HG03103 (cell line): ENCODE measurements at regions not wholly inside any gene's neighbourhood (a gene's known extent, or its start where the extent isn't known, plus 50 kb on each side); places are given as distances from the start of the nearest gene placed in this dataset.

ENCODE experiments used
- ATAC-seq: cut with Tn5 transposase; IDR thresholded peaks from one replicate; pipeline ENCODE4 v1.9.1; 2021; ENCODE audit warnings: low read depth; ENCODE audit not compliant: unreplicated experiment

- ATAC-seq: no peak
Observed at GRCh38 chr4:107255596-107255995, 219.5 kb upstream of the DKK2 start.

GRCh38 chr4:107255114-107255513 is 219.0 kb upstream of the DKK2 start:
- ATAC-seq: no peak

GRCh38 chr4:107253579-107254068 is 217.5 kb upstream of the DKK2 start:
- no peak for ATAC-seq

DNA sequence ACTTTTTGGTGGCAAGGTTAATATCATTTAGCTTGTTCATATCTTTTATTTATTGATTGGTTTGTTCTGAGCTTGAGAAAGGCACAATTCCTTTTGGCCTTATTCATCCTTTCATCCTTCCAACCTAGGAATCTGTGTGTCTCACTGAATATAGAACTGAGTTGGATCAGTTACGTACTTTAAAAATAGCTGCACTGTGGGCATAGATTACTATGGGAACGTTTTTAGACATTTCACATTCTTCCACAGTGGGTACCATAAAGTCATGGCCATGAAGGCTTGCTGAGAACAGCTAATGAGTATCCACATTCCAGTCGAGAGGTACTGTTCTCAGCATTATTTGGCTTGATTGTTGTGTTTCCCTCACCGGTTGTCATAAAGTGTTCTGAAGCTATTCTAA is 217.0 kb upstream of the DKK2 start:
- ATAC-seq: no peak

DNA sequence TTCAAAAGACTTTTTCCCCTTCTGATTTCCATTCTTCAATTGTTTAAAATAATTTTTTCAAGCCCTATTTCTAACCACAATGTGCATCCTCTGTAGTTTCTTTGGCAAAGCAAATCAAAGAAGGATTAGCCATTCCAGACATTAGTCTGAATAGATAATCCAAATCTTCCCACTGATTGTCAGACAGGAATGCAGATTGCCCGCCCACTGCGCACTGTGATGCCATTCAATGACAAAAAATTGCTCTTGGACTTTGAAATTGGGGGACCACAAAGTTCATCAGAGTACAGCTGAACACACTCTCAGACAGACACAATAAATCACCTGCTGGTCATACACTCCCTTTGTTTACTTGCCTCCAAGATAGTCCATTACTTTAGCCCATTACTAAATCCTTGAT is 216.5 kb upstream of the DKK2 start:
- ATAC-seq: no peak

GRCh38 chr4:107248571-107248970 is 212.5 kb upstream of the DKK2 start:
- no peak for ATAC-seq

DNA sequence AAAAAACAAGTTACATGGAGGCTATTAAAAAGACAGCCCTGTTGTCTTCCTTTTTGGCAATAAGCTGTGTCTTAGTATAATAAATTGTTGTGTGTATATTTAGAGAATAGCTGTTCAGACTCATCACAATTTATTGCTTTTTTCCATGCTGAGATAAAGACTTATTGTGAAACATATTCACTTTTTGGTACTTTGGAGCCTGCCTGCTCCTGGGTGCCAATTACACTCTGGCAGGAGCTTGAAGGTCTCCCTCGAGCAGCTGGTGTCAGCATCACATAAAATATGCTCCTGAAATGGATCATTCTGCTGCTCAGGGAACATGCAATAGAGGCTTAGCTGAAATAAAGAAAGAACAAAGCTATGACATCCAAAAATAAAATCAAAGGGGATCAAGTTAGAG is 211.6 kb upstream of the DKK2 start:
- no peak for ATAC-seq

GRCh38 chr4:107246761-107247160 is 210.6 kb upstream of the DKK2 start:
- ATAC-seq: no peak

- ATAC-seq: no peak
Observed at GRCh38 chr4:107243141-107243781, 207.1 kb upstream of the DKK2 start.

- no peak for ATAC-seq
Observed at GRCh38 chr4:107220976-107221375, 184.9 kb upstream of the DKK2 start.

- no peak for ATAC-seq
Observed at GRCh38 chr4:107219681-107220080, 183.6 kb upstream of the DKK2 start.

DNA sequence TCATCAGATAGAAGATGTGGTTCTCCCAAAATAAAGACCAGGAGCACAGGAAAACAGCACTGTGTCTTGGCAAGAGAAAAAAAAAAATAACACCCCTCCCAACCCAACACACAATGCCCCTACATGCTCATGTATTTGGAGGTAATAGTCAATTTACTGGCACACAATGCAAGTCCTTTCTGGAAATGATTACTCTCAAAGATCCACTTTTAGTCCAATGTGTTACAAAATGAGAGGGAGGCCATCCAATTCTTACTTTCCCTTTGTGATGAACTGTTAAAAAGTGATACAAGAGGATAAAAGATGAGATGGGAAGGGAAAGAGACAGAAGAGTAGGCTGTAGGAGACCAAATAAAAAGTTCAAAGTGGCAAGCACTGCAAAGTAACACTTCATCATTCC is 180.3 kb upstream of the DKK2 start:
- ATAC-seq: no peak

DNA sequence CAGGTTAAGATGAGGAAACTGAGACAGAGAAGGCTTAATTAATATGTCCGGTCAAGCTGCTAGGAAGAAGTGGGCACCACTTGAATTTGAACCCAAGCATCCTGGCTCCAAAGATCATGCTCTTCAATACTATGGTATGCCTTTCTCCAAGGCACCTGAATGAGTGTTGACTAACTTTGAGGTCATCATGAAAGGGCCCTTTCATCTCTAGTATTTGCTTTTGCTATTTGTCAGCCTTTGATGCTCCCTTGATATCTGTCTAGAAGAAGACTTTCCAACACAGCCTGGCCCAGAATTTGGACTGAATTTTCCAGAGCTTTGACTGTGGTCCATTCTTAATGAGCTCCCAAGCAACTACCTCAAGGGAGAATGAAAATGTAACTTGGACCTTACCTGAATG is 179.1 kb upstream of the DKK2 start:
- ATAC-seq: no peak

GRCh38 chr4:107213880-107214279 is 177.8 kb upstream of the DKK2 start:
- no peak for ATAC-seq

- no peak for ATAC-seq
Observed at GRCh38 chr4:107213410-107213809, 177.3 kb upstream of the DKK2 start.

GRCh38 chr4:107212565-107212964 is 176.5 kb upstream of the DKK2 start:
- no peak for ATAC-seq

- ATAC-seq: no peak
Observed at GRCh38 chr4:107210450-107211239, 174.5 kb upstream of the DKK2 start.

DNA sequence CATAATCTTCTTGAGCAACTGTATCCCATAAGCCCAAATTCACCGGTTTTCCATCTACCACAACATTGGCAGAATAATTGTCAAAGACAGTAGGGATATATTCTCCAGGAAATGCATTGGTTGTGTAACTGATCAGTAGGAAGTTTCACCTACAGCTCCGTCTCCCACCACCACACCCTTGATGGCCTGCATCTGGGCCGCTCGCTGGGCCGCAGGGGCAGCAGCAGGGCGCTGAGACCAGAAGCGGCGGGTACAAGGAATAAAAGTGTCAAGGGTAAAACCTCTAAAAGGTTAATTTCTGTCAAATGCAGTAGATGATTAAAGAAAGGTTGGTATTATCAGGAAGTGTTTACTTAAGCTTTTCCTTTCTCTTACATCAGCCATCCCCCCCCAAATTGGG is 167.6 kb upstream of the DKK2 start:
- ATAC-seq: no peak

DNA sequence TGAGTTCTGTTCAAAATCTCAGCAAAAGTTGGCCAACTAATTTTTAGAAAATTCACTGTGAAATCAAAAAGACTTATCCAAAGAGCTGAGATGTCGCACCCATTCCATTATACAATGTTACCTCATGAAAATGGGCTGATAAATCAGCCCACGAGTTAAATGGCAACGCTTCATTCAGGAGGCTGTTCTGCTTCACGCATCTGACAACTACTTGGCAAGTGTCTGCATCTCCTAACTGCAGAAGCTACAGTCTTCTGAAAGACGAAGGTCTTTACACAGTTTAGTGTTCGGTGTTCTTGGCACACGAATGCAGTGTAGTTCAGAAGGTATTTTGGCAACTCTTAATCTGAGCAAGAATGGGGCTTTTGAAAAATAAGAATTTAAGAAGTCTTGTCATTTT is 166.6 kb upstream of the DKK2 start:
- no peak for ATAC-seq

- no peak for ATAC-seq
Observed at GRCh38 chr4:107197121-107197520, 161.0 kb upstream of the DKK2 start.

DNA sequence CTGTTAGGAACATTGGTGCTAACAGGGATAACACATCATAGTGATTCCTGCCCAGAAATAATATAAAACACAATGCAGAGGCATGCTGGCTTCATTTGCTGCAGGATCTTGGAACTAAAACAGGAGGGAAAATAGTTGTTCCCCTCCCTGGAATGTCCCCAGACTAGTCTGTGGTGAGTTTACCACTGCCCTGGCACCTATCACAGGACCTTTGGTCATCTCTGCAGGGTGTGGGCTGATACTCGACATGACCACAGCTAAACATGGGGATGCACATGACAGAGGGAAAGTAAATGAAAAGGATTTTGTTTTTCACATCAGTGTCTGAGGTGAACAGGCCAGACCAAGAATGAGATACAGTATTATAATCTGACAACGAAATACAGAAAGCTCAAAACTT is 160.2 kb upstream of the DKK2 start:
- ATAC-seq: no peak

GRCh38 chr4:107194005-107194404 is 157.9 kb upstream of the DKK2 start:
- ATAC-seq: no peak
